K562 (cell line): ENCODE measurements at regions not wholly inside any gene's neighbourhood (a gene's known extent, or its start where the extent isn't known, plus 50 kb on each side); places are given as distances from the start of the nearest gene placed in this dataset.

Experiments
- AFF4 ChIP-seq: sonication (generic); formaldehyde crosslinking; IDR thresholded peaks from 2 replicates; pipeline ENCODE4 v1.8.0; 2023; ENCODE audit warnings: mild to moderate bottlenecking, missing genetic modification reagents
- ASH1L ChIP-seq: fragments of 450-650 bp; IDR thresholded peaks from 2 replicates; pipeline ENCODE4 v1.6.1; 2018; ENCODE audit warnings: borderline replicate concordance, mild to moderate bottlenecking, low read depth; ENCODE audit not compliant: partially characterized antibody
- BCL6 ChIP-seq: fragments of 250-450 bp; sonication (Bioruptor Pico); IDR thresholded peaks from 2 replicates; pipeline ENCODE4 v1.4.0; 2020
- DNMT1 ChIP-seq: fragments of 450-650 bp; IDR thresholded peaks from 2 replicates; pipeline ENCODE4 v1.6.1; 2016; ENCODE audit warnings: antibody characterized with exemption, mild to moderate bottlenecking
- E2F3 ChIP-seq: fragments of 250-450 bp; sonication (Bioruptor Pico); IDR thresholded peaks from 2 replicates; pipeline ENCODE4 v1.4.0; 2020; ENCODE audit warnings: mild to moderate bottlenecking
- ELF4 ChIP-seq: fragments of 450-650 bp; formaldehyde crosslinking; IDR thresholded peaks from 2 replicates; pipeline ENCODE4 v1.4.0; 2022; ENCODE audit warnings: missing genetic modification characterization
- FOXP1 ChIP-seq: sonication (generic); formaldehyde crosslinking; IDR thresholded peaks from 2 replicates; pipeline ENCODE4 v1.8.0; 2022; ENCODE audit warnings: mild to moderate bottlenecking, missing genetic modification reagents
- HMBOX1 ChIP-seq: sonication (generic); IDR thresholded peaks from 2 replicates; pipeline ENCODE4 v1.6.1; 2016
- KDM4B ChIP-seq, 2 experiments: fragments of 450-650 bp in 1 of 2; sonication (generic) in 1 of 2; IDR thresholded peaks; 2 replicates each; pipeline ENCODE4 v1.6.1; 2016 to 2017; ENCODE audit warnings: borderline replicate concordance in 2 of 2, antibody characterized with exemption in 1 of 2, low read depth in 1 of 2, mild to moderate bottlenecking in 1 of 2
- KLF10 ChIP-seq: fragments of 250-450 bp; sonication (Bioruptor Pico); IDR thresholded peaks from 2 replicates; pipeline ENCODE4 v1.6.1; 2021; ENCODE audit warnings: matching md5 sums
- MBD1 ChIP-seq: fragments of 250-450 bp; sonication (Bioruptor Pico); IDR thresholded peaks from 2 replicates; pipeline ENCODE4 v1.8.0; 2022; ENCODE audit warnings: inconsistent platforms
- PHF8 ChIP-seq: fragments of 200-600 bp; sonication (generic); IDR thresholded peaks from 2 replicates; pipeline ENCODE4 v1.6.1; 2012; ENCODE audit warnings: mixed run types, mild to moderate bottlenecking, inconsistent platforms, low read length, moderate library complexity, borderline replicate concordance
- POLR2B ChIP-seq: fragments of 450-650 bp; IDR thresholded peaks from 2 replicates; pipeline ENCODE4 v1.6.1; 2018; ENCODE audit warnings: low read depth; ENCODE audit not compliant: partially characterized antibody
- PPARD ChIP-seq: fragments of 250-450 bp; sonication (Bioruptor Pico); IDR thresholded peaks from 2 replicates; pipeline ENCODE4 v1.8.0; 2022; ENCODE audit warnings: inconsistent platforms, mild to moderate bottlenecking, moderate library complexity
- RAD51 ChIP-seq: fragments of 450-650 bp; IDR thresholded peaks from 2 replicates; pipeline ENCODE4 v1.7.1; 2016; ENCODE audit warnings: low read depth, mild to moderate bottlenecking, borderline replicate concordance
- WHSC1 ChIP-seq: IDR thresholded peaks from one replicate; pipeline ENCODE4 v1.6.1; 2012; ENCODE audit warnings: low read length, control low read depth, inconsistent platforms
- ZC3H4 ChIP-seq: sonication (generic); formaldehyde crosslinking; IDR thresholded peaks from 2 replicates; pipeline ENCODE4 v1.9.0; 2021; ENCODE audit warnings: missing genetic modification reagents, borderline replicate concordance
- ZNF174 ChIP-seq: fragments of 250-450 bp; sonication (Bioruptor Pico); IDR thresholded peaks from 2 replicates; pipeline ENCODE4 v1.4.0; 2020; ENCODE audit warnings: mild to moderate bottlenecking
- ZNF511 ChIP-seq: sonication (generic); formaldehyde crosslinking; IDR thresholded peaks from 2 replicates; pipeline ENCODE4 v1.8.0; 2022; ENCODE audit warnings: mild to moderate bottlenecking, missing genetic modification reagents
- TF ChIP-seq, protein P1 (sequence below): sonication (generic); formaldehyde crosslinking; IDR thresholded peaks from 2 replicates; pipeline ENCODE4 v1.8.0; 2022; ENCODE audit warnings: mild to moderate bottlenecking, missing genetic modification reagents

DNA sequence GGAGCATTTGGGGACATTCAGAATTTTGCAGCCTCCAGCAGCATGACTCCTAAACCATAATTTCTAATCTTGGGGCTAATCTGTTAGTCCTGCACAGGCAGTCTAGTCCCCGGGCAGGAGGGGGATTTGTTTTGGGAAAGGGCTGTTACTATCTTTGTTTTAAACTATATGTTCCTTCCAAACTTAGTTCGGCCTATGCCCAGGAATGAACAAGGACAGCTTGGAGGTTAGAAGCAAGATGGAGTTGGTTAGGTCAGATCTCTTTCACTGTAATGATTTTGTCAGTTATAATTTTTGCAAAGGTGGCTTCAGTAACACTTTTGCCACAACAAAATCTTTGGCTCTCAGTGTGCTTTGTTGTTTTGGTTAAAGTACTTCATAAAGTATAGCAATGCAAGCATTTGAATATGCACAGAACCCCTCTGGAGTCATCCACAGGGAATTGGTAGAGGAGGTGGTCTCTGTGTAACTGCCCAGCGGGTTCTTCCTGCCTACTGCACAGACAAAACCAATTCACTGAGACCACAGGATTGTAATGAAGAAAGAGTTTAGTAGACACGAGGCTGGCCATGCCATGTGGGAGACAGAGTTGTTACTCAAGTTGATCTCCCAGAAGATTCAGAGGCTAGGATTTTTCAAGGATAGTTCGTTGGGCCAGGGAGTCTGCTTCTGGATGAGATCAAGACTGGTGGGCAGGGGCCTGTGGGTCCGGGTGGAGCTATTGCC lies 224.1 kb upstream of the MYLIP start (continued):
- TF ChIP-seq AFF4 (CRISPR knock-in tag): no peak
- TF ChIP-seq E2F3 (CRISPR knock-in tag): peak; percentile 96
- no peak for TF ChIP-seq POLR2B
- TF ChIP-seq KDM4B (IDR thresholded peaks at IDR 0.05; ENCODE audit: borderline replicate concordance in 2 of 2, low read depth in 1 of 2): no peak
- no peak for TF ChIP-seq WHSC1
- TF ChIP-seq PHF8: no peak
- TF ChIP-seq ASH1L: no peak
- peak; percentile 86 for TF ChIP-seq PPARD (CRISPR knock-in tag)
- peak; percentile 94 for TF ChIP-seq ELF4 (CRISPR knock-in tag)
- TF ChIP-seq BCL6 (CRISPR knock-in tag): peak; percentile 95
- no peak for TF ChIP-seq DNMT1
- TF ChIP-seq ZNF174 (CRISPR knock-in tag): peak; percentile 95
- TF ChIP-seq KLF10: peak; percentile 86; the same call in 1 of the 2 replicates
- TF ChIP-seq MBD1 (CRISPR knock-in tag): 0 out of 2 replicates have a peak, but pooled peaks have one; percentile 72
- peak; percentile 73 for TF ChIP-seq HMBOX1
- TF ChIP-seq FOXP1 (CRISPR knock-in tag): no peak
- TF ChIP-seq, protein P1, sequence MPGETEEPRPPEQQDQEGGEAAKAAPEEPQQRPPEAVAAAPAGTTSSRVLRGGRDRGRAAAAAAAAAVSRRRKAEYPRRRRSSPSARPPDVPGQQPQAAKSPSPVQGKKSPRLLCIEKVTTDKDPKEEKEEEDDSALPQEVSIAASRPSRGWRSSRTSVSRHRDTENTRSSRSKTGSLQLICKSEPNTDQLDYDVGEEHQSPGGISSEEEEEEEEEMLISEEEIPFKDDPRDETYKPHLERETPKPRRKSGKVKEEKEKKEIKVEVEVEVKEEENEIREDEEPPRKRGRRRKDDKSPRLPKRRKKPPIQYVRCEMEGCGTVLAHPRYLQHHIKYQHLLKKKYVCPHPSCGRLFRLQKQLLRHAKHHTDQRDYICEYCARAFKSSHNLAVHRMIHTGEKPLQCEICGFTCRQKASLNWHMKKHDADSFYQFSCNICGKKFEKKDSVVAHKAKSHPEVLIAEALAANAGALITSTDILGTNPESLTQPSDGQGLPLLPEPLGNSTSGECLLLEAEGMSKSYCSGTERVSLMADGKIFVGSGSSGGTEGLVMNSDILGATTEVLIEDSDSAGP (CRISPR knock-in tag): no peak
- TF ChIP-seq ZC3H4 (CRISPR knock-in tag): no peak
- TF ChIP-seq ZNF511 (CRISPR knock-in tag): no peak
- no peak for TF ChIP-seq RAD51
